ENCODE measurements at regions not wholly inside any gene's neighbourhood (a gene's known extent, or its start where the extent isn't known, plus 50 kb on each side); places are given as distances from the start of the nearest gene placed in this dataset.

GRCh38 chr6:25041485-25042035, 105.8 kb upstream of the RIPOR2 start:
- no peak for TF ChIP-seq POLR2A (IDR thresholded peaks at IDR 0.05; ENCODE audit: low read depth, low read length)
- no peak for TF ChIP-seq TAF1 (IDR thresholded peaks at IDR 0.05; ENCODE audit: borderline replicate concordance, low read depth, low read length)
- no peak for TF ChIP-seq POLR2AphosphoS5 (IDR thresholded peaks at IDR 0.05; ENCODE audit: low read depth, low read length)
